Activated CD8-positive, alpha-beta T cell treated with anti-CD3 and anti-CD28 coated beads for 36 hours (primary cell): ENCODE measurements at regions not wholly inside any gene's neighbourhood (a gene's known extent, or its start where the extent isn't known, plus 50 kb on each side); places are given as distances from the start of the nearest gene placed in this dataset.

Experiments
- ATAC-seq: fragments of 200-7000 bp; cut with Tn5 transposase; one replicate; pipeline ENCODE4 v1.10.0; 2021; ENCODE audit warnings: mild to moderate bottlenecking, moderate library complexity
- CTCF ChIA-PET: fragments of 350-600 bp; sonication (Branson Sonifier 250); formaldehyde crosslinking; loops from one replicate; lab custom pipeline; 2021; ENCODE audit warnings: antibody characterized with exemption; lab: Charles Lee
- POLR2A ChIA-PET: fragments of 350-600 bp; sonication (Branson Sonifier 250); formaldehyde crosslinking; loops from one replicate; lab custom pipeline; 2021; ENCODE audit warnings: antibody characterized with exemption; lab: Charles Lee
- DNase-seq: peaks from one replicate; pipeline ENCODE4 v3.0.0-alpha.2; 2020
- H3K27ac Mint-ChIP-seq: one replicate; pipeline ENCODE4 v1.8.0; 2021; ENCODE audit warnings: mild to moderate bottlenecking, mixed read lengths
- H3K27me3 Mint-ChIP-seq: one replicate; pipeline ENCODE4 v1.8.0; 2021; ENCODE audit warnings: mixed read lengths
- H3K36me3 Mint-ChIP-seq: one replicate; pipeline ENCODE4 v1.8.0; 2021; ENCODE audit warnings: low read depth, mixed read lengths
- H3K4me1 Mint-ChIP-seq: one replicate; pipeline ENCODE4 v1.8.0; 2021; ENCODE audit warnings: low read depth, mixed read lengths
- H3K4me3 Mint-ChIP-seq: one replicate; pipeline ENCODE4 v1.8.0; 2021; ENCODE audit warnings: mild to moderate bottlenecking, moderate library complexity, mixed read lengths
- H3K9me3 Mint-ChIP-seq: one replicate; pipeline ENCODE4 v1.8.0; 2021; ENCODE audit warnings: mixed read lengths
- CTCF ChIP-seq: fragments of 200-600 bp; IDR thresholded peaks from one replicate; pipeline ENCODE4 v1.8.0; 2022; ENCODE audit warnings: antibody characterized with exemption, mild to moderate bottlenecking
- intact Hi-C: fragments of 100-400 bp; cut with micrococcal nuclease; formaldehyde crosslinking; loops from one replicate; pipeline ENCODE4 v1.10.0; 2022

GRCh38 chr3:74763830-74764229, 149.4 kb upstream of the CNTN3 start:
- POLR2A ChIA-PET: no interaction called here
- ATAC-seq (no peak), DNase-seq (no peak)
- Mint-ChIP-seq H3K9me3 (peaks cover 15% of the 10 kb centered on the region), H3K4me1 (no peaks in the 10 kb centered on the region), H3K36me3 (no peaks in the 10 kb centered on the region), H3K4me3 (no peak overlapping the region), H3K27ac (no peak overlapping the region), H3K27me3 (no peaks in the 10 kb centered on the region)
- TF ChIP-seq CTCF: no peak
- intact Hi-C loops: no loop called here
- CTCF ChIA-PET: no interaction called here

DNA sequence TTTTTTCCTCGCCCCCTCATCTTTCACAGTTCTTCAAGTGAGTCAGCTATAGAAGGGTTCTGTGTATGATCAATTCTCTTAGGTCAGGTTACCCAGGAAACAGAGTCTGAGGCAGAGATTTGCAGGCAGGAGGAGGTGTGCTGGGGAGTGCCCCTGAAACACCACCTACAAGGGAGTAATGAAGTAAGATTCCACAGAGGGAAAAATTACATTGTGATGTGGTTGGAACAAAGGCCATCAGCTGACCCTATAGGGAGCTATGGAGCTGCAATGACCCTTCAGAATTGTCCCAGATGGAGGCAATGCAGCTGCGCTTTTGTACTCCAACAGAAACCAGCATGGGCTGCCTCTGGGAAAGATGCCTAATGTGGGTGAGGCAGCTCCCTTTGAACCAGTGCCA, 142.2 kb upstream of the CNTN3 start:
- intact Hi-C loops: no loop called here
- Mint-ChIP-seq H3K9me3 (peaks cover 12% of the 10 kb centered on the region), H3K4me1 (no peaks in the 10 kb centered on the region), H3K36me3 (no peaks in the 10 kb centered on the region), H3K27me3 (no peaks in the 10 kb centered on the region), H3K27ac (no peak overlapping the region), H3K4me3 (no peak overlapping the region)
- no peak for ATAC-seq
- ChIA-PET POLR2A (no interaction called here), CTCF (no interaction called here)
- no peak for TF ChIP-seq CTCF
- DNase-seq: no peak

- ChIA-PET POLR2A (no interaction called here), CTCF (no interaction called here)
- Mint-ChIP-seq H3K4me3 (no peak overlapping the region), H3K27ac (no peak overlapping the region), H3K9me3 (peaks cover 12% of the 10 kb centered on the region), H3K27me3 (no peaks in the 10 kb centered on the region), H3K36me3 (no peaks in the 10 kb centered on the region), H3K4me1 (no peaks in the 10 kb centered on the region)
- no peak for TF ChIP-seq CTCF
- ATAC-seq (no peak), DNase-seq (no peak)
- intact Hi-C loops: no loop called here
Observed at GRCh38 chr3:74752290-74752689, 137.8 kb upstream of the CNTN3 start.

DNA sequence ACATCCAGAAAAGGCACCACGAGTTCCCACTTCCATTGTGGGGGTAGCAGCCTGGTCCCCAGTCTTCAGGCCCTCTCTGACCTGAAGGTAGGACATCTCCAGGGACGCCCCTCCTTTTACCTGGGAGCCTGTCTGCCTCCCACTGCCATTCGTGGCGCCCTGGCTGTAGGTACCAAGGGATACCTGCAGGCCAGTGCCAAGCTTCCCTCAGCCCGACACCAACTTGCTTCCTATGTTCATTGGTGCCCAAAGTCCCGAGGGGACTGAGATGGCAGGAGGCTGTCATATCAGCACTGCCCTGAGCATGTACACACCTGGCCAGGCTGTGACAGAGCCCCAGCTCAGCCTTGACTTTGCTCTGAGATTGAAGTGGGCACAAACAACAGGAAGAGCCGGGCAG, 137.3 kb upstream of the CNTN3 start:
- DNase-seq (no peak), ATAC-seq (no peak)
- H3K36me3 Mint-ChIP-seq: no peaks in the 10 kb centered on the region
- H3K27ac Mint-ChIP-seq: no peak overlapping the region
- POLR2A ChIA-PET: no interaction called here
- H3K27me3 Mint-ChIP-seq: no peaks in the 10 kb centered on the region
- intact Hi-C loops: no loop called here
- H3K4me1 Mint-ChIP-seq: no peaks in the 10 kb centered on the region
- CTCF ChIA-PET: no interaction called here
- H3K4me3 Mint-ChIP-seq: no peak overlapping the region
- no peak for TF ChIP-seq CTCF
- H3K9me3 Mint-ChIP-seq: peaks cover 12% of the 10 kb centered on the region

GRCh38 chr3:74750901-74751300, 136.4 kb upstream of the CNTN3 start:
- Mint-ChIP-seq H3K27me3 (no peaks in the 10 kb centered on the region), H3K36me3 (no peaks in the 10 kb centered on the region), H3K4me3 (no peak overlapping the region), H3K27ac (no peak overlapping the region), H3K9me3 (peaks cover 10% of the 10 kb centered on the region), H3K4me1 (no peaks in the 10 kb centered on the region)
- intact Hi-C loops: no loop called here
- ATAC-seq (no peak), DNase-seq (no peak)
- TF ChIP-seq CTCF: no peak
- ChIA-PET POLR2A (no interaction called here), CTCF (no interaction called here)
